ENCODE measurements at regions not wholly inside any gene's neighbourhood (a gene's known extent, or its start where the extent isn't known, plus 50 kb on each side); places are given as distances from the start of the nearest gene placed in this dataset.

DNA sequence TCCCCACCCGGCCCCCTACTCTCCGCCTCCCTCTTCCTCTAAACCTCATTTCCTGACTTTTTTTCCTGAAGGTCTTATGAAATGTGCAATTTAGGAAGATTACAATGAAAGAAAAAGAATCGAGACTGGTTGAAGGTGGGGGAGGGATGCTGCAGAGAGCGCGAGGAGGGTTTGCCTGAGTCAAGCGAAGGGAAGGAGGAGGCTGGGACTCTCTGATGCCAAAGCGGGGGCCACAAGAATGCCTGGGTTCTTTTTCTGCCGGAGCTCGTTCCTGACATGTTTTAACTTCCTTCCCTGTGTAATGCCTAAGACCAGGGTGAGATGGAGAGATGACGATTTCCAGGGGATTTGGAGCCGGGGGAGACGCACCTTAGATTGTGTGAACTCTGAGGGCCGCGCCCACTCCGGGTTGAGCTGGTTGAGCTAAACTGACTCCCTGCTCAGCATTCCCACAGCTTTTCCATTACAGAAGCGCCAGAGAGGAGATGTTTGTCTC is 270.5 kb upstream of the SORL1-AS1 start:
- TF ChIP-seq CTCF (IDR thresholded peaks at IDR 0.05; ENCODE audit: control insufficient read depth, insufficient read depth, low read depth, low read length, missing control alignments) = no peak
- no peak for DNase-seq (ENCODE audit: low read depth)
- peak overlapping the region; percentile 60 for H3K4me3 ChIP-seq (ENCODE audit: control insufficient read depth, low read depth, low read length)

- peak; percentile 20 for TF ChIP-seq CTCF (IDR thresholded peaks at IDR 0.05; ENCODE audit: control insufficient read depth, insufficient read depth, low read depth, low read length, missing control alignments)
- H3K4me3 ChIP-seq (ENCODE audit: control insufficient read depth, low read depth, low read length) = peak overlapping the region; percentile 60
- DNase-seq (ENCODE audit: low read depth) = peak; percentile 32
These were observed 269.9 kb upstream of the SORL1-AS1 start for GRCh38 chr11:121722431-121723245.

DNA sequence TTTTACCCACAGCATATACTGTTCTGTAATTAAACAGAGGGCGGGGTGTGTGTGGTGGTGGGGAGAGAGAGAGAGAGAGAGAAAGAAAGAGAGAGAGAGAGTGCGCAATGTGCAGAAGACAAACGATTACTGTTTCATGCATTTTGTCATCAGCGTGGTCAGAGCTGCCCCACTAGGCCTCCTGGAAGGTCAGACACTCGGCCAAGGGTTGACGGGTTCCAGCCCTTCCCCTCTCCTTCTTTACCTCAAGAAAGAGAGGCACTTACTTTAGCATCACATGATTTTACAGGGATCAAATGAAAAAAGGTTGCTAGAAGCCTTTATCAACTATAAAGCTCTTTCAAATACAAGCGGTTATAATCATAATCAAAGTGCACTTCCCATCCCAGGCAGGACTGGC is 269.2 kb upstream of the SORL1-AS1 start:
- H3K4me3 ChIP-seq (ENCODE audit: control insufficient read depth, low read depth, low read length) = peak overlapping the region; percentile 60
- DNase-seq (ENCODE audit: low read depth) = no peak
- TF ChIP-seq CTCF (IDR thresholded peaks at IDR 0.05; ENCODE audit: control insufficient read depth, insufficient read depth, low read depth, low read length, missing control alignments) = no peak

GRCh38 chr11:121721448-121721847 is 268.7 kb upstream of the SORL1-AS1 start:
- TF ChIP-seq CTCF (IDR thresholded peaks at IDR 0.05; ENCODE audit: control insufficient read depth, insufficient read depth, low read depth, low read length, missing control alignments) = no peak
- H3K4me3 ChIP-seq (ENCODE audit: control insufficient read depth, low read depth, low read length) = no peak overlapping the region
- no peak for DNase-seq (ENCODE audit: low read depth)

DNA sequence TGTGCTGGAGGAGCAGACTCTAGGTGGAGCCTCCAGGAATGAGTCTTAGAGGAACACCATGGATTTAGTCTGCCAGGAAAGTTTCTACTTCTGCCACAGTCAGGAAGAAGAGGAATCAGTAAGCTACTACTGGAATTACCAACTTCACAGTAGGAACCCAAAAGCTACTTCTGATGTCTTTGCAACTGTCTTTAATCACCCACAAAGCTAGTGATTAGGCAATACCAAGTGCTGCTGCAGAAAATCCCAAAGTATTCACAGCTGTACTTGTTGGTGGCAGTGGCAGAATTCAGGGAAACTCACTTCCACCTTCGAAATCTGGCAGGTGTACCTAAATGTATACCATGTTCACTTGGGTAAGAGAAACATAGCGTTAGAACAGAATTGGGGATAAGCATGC is 264.5 kb upstream of the SORL1-AS1 start:
- TF ChIP-seq CTCF (IDR thresholded peaks at IDR 0.05; ENCODE audit: control insufficient read depth, insufficient read depth, low read depth, low read length, missing control alignments) = no peak
- no peak overlapping the region for H3K4me3 ChIP-seq (ENCODE audit: control insufficient read depth, low read depth, low read length)
- DNase-seq (ENCODE audit: low read depth) = no peak

DNA sequence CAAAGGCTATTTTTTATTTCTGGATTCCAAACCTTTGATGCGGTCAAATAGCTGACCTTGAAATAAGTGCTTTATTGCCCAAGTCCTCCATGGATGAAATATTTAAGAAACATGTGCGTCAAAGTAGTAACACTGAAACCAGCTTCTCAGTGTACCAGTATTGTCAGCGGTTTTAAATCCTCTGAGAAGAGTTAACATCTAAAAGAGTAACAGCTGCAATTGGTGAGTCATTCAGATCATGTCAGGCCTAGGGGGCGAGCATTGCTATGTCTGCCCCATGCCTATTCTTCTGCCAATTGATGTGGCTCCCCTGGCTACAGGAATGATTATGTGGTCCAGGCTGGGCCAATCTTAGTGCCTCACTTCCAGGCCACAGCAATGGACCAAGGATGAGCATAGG is 263.3 kb upstream of the SORL1-AS1 start:
- peak; percentile 63 for DNase-seq (ENCODE audit: low read depth)
- no peak overlapping the region for H3K4me3 ChIP-seq (ENCODE audit: control insufficient read depth, low read depth, low read length)
- no peak for TF ChIP-seq CTCF (IDR thresholded peaks at IDR 0.05; ENCODE audit: control insufficient read depth, insufficient read depth, low read depth, low read length, missing control alignments)
